NCI-H2196 (cell line): ENCODE measurements at regions not wholly inside any gene's neighbourhood (a gene's known extent, or its start where the extent isn't known, plus 50 kb on each side); places are given as distances from the start of the nearest gene placed in this dataset.
"Not testable (repeated sequence)": the region's sequence is repeated elsewhere in the genome, so short reads cannot be mapped to it uniquely, and the experiment has no call there.

Experiments
- DNase-seq: peaks from one replicate; lab custom pipeline; 2025; ENCODE audit not compliant: unreplicated experiment; lab: John Stamatoyannopoulos, UW

DNA sequence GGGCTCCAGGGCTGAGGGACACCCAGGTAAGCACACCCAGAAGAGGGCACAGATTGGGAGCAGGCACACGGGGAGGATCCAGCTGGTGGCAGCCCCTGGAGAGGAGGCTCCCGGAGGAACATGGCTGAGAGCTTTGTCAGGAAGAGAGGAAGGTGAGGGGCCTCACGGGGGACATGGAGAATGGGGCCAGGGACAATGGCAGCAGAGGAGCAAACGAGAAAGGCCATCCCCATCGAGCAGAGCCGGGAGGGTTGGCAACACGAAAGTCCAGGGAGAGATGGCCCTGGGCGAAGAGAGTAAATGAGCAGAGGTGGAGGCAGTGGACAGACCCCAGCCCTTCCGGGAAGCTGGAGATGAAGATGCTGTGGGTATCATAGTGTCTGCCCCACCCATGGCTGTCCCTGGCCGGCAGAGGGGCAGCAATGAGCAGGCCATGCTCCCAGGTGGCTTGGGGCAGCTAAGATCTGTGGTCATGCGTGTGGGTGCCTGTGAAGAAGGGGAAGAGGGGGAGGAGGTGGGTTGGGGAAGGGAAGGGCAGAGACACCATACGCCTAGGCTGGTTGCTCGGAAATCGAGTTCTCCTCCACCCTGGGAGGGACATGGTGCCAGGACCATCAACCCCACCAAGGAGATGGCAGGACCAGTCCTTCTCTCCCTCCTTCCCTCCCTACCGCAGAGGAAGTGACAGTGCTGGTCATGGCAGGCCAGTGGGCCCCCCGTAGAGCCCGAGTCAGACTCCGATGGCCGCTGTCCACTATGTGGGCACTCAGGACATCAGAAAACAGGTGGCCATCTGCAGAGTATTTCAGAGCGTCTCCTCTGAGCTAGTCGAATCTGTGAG lies 191.7 kb downstream of the NDUFA10 start:
- no peak for DNase-seq

DNA sequence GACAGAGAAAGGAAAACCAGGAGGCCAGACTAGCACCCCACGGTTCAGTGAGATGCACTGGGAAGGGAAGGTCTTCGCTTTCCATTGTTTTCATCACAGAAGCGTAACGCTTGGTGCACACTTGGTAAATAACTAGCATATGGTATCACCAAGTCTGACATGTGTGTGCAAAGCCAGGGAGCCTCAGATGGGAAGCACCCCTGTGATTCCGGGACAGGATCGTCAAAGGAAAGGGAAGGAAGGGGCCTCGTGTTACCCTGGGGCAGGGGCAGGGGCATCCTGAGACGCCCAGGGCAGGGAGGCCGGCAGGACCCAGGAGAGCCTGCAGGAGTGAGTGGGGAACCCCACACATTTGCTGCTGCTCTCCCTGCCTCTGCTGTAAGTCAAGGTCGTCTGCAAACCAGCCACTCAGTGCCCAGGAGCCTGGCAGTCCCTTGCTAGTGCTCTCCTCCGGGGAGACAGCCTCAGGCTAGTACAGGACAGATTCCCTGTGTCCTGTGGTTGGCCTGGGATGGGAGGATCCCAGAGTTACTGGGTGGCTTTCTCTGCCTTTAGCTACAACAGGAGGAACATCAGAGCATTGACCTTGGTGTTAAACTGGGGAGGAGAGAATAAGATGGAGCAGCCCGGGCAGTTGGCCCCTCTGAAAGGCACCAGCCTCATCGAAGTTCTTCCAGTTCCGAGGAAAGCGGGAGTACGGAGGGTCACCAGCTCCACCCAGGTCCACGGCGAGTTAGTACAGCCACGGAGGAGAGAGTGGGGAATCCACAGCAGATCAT lies 192.5 kb downstream of the NDUFA10 start:
- DNase-seq, result no peak

DNA sequence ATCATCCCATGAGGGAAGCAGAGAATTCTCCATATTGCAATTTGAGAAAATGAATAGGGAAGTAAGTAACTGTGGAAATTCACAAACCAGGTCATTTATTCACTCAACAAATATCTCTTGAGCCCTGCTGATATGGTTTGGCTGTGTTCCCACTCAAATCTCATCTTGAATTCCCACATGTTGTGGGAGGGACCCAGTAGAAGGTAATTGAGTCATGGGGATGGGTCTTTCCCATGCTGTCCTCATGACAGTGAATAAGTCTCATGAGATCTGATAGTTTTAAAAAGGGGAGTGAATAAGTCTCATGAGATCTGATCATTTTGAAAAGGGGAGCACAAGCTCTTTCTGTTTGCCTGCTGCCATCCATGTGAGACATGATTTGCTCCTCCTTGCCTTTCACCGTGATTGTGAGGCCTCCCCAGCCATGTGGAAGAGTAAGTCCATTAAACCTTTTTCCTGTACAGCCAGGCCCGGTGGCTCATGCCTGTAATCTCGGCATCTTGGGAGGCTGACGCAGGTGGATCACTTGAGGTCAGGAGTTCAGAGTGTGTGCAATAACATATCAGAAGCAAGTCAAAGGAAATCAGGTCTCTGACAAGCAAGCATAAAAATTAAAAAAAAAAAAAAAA lies 193.2 kb downstream of the NDUFA10 start:
- no peak for DNase-seq

DNA sequence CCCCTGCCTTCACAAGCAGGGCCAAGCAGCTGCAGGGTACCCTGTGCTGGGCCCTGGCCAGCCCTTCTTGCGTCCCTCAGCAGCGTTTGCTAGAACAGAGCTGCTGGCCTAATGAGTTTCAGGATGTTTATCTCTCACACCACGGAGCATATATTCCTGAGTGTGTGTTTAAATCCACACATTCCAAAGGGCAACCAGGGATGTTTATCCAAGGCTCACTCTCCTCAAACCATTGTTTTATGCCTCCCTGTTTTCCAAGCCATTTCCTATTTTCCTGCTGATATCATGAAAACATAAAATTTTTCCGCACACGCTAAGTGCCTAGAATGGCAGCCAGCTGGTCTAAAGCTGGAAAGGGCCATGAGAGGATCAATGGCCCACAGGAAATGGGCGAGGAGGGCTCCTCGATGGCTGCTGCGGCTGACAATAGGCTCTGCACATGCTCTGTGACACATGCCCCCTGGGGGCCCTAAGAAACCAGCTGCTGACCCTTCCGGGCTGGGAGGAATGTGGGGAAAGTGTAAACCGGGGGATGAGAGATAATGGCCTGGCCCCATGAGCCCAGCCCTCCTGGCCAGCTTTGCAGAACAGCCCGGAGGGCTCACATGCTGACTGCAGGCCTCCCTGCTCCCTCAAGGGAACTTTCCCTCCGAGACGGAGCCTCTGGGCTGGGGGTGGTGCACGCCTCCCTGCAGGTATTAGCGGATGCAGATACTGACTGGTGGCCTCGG lies 194.0 kb downstream of the NDUFA10 start:
- no peak for DNase-seq

DNA sequence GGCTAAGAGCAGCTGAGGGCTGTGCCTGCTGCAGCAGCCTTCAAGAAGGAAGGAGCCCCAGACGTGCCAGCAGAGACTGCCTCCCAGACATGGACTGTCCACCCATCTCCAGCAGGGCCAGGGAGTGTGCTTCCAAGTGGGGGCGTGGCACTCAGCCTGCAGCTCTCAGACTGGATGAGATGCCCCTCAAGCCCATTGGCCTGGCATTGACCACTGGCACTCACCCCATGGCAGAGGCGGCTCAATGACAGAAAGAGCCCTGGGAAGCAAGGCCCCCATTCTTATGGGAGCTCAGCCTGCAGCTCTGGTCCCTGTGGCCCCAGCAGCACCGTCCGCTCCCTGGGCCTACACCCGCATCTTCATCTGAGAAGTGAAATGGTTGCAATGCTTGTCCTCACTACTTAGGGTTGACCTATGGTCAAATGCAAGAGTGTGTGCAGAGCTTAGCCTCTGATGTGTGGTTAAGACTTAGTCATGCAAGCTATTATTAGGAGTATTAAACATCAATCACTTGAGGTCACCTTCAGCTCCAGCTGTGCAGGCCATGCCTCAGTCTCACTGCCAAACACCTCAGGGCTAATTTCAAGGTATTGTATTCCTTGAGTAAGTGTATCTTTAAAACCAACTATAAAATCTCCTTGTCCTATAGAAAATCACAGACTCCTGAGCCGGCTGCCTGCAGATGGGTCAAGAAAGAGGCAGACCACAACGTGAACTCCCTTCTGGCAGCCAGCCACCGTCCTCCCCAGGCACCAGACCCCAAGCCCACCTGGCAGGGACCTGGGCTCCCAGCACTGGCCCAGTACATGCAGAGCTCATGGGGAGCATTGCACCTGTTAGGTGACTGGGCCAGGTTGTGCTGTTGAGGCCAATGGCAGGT lies 194.8 kb downstream of the NDUFA10 start:
- no peak for DNase-seq

DNA sequence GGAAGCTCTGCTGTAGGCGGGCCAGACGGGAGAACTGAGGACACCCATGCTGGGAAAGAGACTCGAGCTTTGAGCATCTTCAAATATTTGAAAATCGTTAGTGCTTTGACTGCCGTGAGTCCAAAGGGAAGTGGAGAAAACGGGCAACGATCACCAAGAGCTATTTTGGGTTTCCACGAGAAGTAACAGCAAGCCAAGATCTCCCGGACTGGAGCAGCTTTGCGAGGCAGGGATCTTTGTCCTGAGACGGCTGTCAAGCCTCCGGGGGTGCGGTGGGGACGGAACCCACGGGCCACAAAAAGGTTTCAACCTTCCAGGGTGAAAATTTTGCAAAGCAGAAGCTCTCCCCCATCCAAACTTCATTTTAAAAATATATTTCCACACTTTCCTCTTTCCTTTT lies 195.8 kb downstream of the NDUFA10 start:
- DNase-seq, result no peak

DNA sequence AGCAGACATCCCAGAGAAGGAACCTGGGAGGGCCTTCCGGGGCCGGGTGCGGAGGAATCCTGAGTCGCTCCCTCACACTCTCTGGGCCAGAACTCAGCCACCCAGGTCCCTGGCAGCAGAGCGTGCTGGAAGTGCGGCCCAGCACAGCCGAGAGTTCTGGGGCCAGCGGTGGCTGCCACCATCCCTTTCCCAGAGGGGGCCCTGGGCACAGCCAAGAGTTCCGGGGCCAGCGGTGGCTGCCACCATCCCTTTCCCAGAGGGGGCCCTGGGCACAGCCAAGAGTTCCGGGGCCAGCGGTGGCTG lies 196.2 kb downstream of the NDUFA10 start:
- DNase-seq, result not testable (repeated sequence)

DNA sequence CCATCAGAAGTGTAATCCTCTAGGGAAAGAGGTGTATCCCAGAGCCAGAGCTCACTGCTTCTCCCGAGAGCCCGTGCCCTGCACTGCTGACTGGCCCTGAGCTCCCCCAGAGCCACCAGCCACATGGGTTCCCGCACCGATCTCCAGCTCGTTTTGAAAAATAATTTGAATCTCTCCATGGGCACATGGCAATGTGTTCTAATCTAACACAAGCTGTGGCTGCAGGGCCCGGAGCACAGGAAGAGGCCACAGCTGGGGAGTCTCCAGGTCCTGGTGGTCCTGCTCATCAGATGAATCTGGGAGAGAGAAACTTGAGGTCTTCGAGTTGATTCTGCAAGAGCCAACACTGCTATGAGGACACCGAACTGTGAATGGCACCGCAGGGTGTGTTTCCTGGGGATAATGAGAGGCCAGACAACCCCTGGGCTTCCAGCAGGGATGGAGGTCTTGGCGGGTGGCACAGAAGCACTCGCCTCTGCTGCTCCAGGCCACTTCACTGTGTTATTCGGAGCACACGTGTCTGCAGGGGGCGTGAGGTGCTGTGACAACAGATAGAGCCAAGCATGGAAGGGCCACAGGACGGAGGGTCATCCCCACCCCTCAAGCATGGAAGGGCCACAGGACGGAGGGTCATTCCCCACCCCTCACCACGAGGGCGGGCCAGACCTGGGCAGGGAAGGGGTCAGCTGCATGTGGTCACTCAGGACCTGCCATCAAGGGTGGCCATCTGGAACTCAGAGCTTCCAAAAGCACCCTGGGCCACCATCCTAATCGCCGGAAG lies 196.8 kb downstream of the NDUFA10 start:
- no peak for DNase-seq

DNA sequence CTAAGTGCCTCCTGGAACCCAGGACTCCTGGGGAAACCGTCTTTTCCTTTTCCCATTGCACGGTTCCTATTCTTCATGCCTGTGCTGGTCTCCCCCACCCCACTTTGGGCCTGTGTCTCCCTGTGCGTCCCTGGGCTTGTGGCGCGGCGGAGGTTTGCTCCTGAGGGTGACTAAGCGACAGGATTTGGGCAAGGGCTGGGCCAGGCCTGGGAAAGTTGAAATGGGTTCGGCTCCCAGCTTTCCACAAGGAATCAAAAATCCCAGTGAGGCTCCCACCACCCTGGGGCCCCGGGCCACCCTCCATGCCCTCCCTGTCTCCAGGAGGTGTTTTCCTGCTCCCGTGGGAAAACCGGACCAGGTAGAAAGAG lies 197.6 kb downstream of the NDUFA10 start:
- no peak for DNase-seq

DNA sequence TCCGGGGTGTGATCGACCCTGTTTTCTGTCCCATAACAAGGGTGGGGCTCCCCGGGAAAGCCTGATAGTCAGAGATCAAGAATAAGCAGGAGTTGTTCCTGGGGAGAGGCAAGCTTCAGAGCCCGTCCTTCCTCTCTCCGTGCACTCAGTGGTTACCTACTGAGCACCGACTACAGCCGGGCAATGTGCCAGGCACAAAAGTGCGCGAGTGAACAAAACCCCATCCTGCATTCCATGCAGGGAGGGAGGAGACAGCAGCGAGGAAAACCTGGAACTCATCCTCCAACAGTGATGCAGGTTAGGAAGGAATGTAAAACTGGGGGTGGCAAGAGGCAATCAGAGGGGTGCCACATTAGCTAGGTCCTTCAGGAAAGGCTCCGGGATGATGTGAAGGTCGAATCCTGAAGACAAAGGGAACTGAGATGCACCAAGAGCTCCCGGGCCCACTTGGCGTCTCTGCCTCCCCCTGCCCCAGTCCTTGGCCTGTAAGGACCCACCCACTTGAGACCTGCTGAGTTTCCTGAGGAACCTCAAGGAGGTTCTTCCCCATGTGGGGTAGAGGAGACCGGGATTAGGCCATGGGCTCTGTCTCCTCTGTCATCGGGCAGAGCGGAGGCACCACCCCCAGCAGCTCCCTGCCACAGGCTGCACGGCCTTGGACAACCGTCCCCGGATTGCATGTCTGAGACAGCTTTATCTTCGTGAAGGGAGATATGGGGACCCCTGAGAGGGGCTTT lies 198.2 kb downstream of the NDUFA10 start:
- peak; percentile 20 for DNase-seq

DNA sequence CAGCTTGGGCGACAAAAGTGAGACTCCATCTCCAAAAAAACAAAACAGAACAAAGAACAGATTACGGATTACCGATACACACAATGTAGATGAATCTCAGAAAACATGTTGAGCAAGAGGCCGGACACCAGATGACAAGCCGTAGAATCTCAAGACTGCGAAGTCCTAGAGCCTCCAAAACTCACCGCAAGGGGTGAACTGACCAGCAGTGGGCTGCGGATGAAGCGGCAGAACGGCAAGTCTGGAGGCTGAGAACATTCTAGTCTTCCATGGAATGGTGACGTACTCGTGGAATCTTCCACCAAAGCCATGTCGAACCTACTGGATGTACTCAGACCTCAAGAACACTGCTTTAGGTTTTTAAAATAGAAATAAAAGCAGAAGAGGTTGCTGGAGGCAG lies 198.8 kb downstream of the NDUFA10 start:
- no peak for DNase-seq

DNA sequence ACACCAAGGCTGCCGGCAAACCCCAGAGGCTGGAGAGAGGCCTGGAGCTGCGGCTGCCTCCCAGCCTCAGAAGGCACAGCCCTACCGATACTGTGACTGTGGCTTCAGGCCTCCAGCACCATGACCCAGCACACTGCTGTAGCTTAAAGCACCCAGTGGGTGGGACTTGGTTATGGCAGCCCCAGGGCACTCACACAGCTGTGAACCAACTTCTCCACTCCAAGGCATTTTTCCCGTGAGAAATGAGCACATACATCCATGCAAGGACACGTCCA lies 199.5 kb downstream of the NDUFA10 start:
- no peak for DNase-seq

DNA sequence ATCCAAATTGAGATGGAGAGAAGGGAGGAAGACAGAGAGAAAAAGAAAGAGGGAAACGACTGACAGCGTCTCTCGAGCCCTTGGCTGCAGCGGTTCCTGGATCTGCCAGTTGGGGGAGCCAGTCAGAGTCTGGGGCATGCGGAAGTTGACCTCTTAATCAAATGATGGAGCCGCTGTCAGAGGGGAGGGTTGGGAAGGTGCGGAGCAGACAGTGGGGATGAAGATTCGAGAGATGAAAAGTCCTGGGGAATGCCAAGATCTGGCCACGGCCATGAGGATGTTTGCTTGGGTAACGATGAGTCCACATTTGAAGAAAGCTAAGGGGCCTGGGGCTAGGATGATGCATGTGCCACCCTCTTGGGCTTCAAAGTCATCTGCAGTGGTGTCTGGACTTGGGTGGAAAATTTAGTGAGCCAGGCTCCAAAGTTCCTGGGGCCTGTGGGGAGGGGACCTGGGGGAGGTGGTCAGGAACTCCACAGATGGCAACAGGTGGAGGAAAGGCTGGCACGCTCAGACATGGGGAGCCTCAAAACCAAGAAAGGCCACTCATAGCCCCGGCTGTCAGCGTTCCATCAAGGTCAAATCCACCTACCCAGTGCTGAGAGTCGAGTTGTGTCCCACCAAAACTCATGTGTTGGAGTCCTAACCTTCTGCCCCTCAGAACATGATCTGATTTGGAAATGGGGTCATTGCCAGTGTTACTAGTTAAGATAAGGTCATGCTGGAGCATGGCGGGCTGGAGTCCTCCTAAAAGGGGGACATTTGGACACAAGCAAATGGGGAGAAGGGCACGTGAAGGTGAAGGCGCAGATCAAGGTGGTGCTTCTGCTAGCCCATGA lies 200.1 kb downstream of the NDUFA10 start:
- no peak for DNase-seq

DNA sequence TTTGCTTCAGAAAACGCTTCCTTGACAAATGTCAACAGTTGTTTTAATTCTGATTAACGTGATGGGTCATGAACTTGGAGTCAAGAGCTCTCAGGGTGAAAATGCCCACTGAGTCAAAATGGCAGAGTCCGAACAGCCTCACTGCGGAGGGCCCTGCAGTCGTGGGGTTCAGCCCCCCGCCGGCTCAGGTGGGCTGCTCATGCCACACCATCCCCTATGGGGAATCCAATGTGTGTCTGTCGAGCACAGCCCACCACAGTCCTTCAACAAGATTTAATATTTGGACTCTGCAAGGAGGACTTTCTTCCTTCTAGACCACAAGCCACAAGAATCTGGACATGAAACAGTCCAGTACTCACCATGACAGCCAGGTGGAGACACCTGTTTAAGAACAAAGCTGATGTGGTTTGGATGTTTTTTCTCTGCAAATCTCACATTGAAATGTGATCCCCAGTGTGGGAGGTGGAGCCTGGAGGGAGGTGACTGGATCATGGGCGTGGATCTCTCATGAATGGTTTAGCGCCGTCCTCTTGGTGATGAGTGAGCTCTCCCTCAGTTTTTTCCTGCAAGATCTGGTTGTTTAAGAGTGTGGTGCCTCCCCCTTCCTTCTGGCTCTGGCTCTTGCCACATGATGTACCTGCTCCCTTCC lies 201.0 kb downstream of the NDUFA10 start:
- DNase-seq, result peak; percentile 68

DNA sequence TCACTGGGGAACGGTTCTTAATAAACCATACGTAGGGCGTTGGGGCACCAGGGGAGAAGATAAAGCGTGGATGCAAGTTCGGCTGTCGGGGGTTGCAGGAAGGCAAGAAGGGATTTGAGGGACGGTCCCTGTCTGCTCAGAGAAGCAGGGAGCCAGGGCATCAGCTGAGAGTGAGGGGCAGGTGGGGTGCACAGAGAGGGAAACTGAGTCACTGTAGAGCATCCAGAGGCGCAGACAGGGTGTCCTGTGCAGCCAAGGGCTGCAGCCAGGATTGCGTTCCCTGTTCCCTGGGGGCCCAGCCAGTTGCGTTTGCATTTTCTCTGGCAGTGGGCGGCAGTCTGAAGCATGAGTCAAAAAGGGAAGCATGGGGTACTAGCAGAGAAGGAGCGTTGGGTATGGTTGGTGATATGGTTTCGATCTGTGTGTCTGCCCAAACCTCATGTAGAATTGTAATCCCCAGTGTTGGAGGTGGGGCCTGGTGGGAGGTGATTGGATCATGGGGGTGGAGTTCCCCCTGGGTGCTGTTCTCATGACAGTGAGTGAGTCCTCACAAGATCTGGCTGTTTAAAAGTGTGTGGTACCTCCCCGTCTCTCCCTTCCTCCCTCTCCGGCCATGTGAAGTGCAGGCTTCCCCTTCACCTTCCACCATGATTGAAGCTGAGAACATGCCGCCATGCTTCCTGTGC lies 202.9 kb downstream of the NDUFA10 start:
- no peak for DNase-seq

DNA sequence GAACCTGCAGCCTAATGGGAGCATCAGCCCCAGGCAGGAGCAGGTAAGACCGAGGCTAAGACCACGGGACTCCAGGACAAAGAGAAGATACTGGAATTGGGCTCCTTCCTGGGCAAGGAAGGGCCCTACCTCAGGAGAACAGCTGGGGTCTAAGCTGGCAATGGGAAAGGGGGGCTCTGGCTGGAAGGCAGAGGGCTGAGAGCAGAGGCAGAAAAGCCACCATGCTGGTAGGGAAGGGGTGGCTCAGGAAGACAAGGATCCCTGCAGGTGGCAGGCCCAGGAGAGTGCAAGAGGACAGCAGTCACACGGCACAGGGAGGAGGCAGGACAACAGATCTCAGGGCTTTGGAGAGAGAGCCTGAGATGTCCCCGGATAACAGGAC lies 203.5 kb downstream of the NDUFA10 start:
- DNase-seq, result no peak
